Loucy (cell line): ENCODE measurements at regions not wholly inside any gene's neighbourhood (a gene's known extent, or its start where the extent isn't known, plus 50 kb on each side); places are given as distances from the start of the nearest gene placed in this dataset.

Source experiments
- H2AFZ ChIP-seq: fragments of 200-600 bp; sonication (generic); 2 replicates; pipeline ENCODE4 v1.6.0; 2016; ENCODE audit warnings: antibody characterized with exemption, mild to moderate bottlenecking, low read length, moderate library complexity
- H3F3A ChIP-seq: fragments of 200-600 bp; 2 replicates; pipeline ENCODE4 v1.6.0; 2016; ENCODE audit warnings: antibody characterized with exemption, low read depth, mild to moderate bottlenecking
- H3K27me3 ChIP-seq: fragments of 200-600 bp; sonication (generic); 2 replicates; pipeline ENCODE4 v1.6.1; 2014; ENCODE audit warnings: low read length, mild to moderate bottlenecking; ENCODE audit not compliant: insufficient read depth, poor library complexity, severe bottlenecking
- H3K36me3 ChIP-seq: fragments of 200-600 bp; sonication (generic); 2 replicates; pipeline ENCODE4 v1.6.1; 2016; ENCODE audit warnings: low read length; ENCODE audit not compliant: insufficient read depth
- H3K4me1 ChIP-seq: fragments of 200-600 bp; sonication (generic); 2 replicates; pipeline ENCODE4 v1.5.1; 2014; ENCODE audit warnings: low read length, mild to moderate bottlenecking; ENCODE audit not compliant: insufficient read depth, poor library complexity, severe bottlenecking
- H3K4me2 ChIP-seq: fragments of 200-600 bp; sonication (generic); 2 replicates; pipeline ENCODE4 v1.6.0; 2014; ENCODE audit warnings: antibody characterized with exemption, low read length, low read depth, mild to moderate bottlenecking; ENCODE audit not compliant: poor library complexity, severe bottlenecking
- H3K4me3 ChIP-seq: fragments of 200-600 bp; sonication (generic); 2 replicates; pipeline ENCODE4 v1.5.1; 2014; ENCODE audit warnings: low read length, mild to moderate bottlenecking, mixed read lengths; ENCODE audit not compliant: poor library complexity, severe bottlenecking
- H3K79me2 ChIP-seq: fragments of 200-600 bp; sonication (generic); 2 replicates; pipeline ENCODE4 v1.6.1; 2014; ENCODE audit warnings: low read length; ENCODE audit not compliant: insufficient read depth
- H3K9ac ChIP-seq: fragments of 200-600 bp; sonication (generic); 2 replicates; pipeline ENCODE4 v1.6.0; 2014; ENCODE audit warnings: mild to moderate bottlenecking, low read depth, low read length, moderate library complexity; ENCODE audit not compliant: poor library complexity, severe bottlenecking
- H3K9me2 ChIP-seq: fragments of 200-600 bp; sonication (generic); replicated peaks from 2 replicates; pipeline ENCODE4 v1.6.1; 2016; ENCODE audit warnings: low read depth, low read length, mixed read lengths
- H3K9me3 ChIP-seq: fragments of 200-600 bp; sonication (generic); 2 replicates; pipeline ENCODE4 v1.6.1; 2014; ENCODE audit warnings: mild to moderate bottlenecking, antibody characterized with exemption, low read length, low read depth; ENCODE audit not compliant: insufficient read depth
- H4K20me1 ChIP-seq: fragments of 200-600 bp; sonication (generic); 2 replicates; pipeline ENCODE4 v1.6.0; 2014; ENCODE audit warnings: antibody characterized with exemption, low read length, mild to moderate bottlenecking; ENCODE audit not compliant: insufficient read depth, poor library complexity, severe bottlenecking
- EZH2phosphoT487 ChIP-seq: fragments of 200-600 bp; IDR thresholded peaks from 2 replicates; pipeline ENCODE4 v1.6.1; 2018; ENCODE audit warnings: antibody characterized with exemption, mild to moderate bottlenecking, moderate library complexity, borderline replicate concordance
- TF ChIP-seq, protein P1 (sequence below): fragments of 200-600 bp; sonication (generic); conservative IDR thresholded peaks from 2 replicates; pipeline ENCODE4 v1.5.1; 2014; ENCODE audit warnings: mild to moderate bottlenecking, antibody characterized with exemption, low read length

DNA sequence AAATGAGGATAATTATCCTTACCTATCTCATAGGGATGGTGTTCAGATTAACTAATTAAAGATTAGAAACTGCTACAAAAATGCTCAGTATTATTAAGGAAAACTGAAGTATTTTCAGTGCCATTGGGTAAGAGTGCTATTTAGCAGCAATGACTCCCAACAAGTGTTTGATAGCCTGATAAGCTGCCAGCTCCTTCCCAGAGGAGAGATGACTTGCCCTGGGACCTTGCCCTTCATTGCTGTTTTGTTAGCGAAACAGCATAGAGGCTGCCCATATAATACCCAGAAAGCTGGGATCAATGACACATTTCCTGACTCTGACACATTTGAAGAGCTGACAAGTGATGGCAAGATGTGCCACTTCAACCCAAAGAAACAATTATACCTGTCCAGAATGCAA, 592.2 kb downstream of the ADGRL2 start:
- Histone ChIP-seq H3K9me3 (no peaks in the 10 kb centered on the region), H3K79me2 (no peaks in the 10 kb centered on the region), H3K4me2 (no peak overlapping the region), H2AFZ (no peak overlapping the region), H3K9me2 (no peaks in the 10 kb centered on the region), H3K9ac (no peak overlapping the region), H3K36me3 (no peaks in the 10 kb centered on the region), H3K27me3 (no peaks in the 10 kb centered on the region), H3K4me1 (peaks cover 5% of the 10 kb centered on the region), H3F3A (no peaks in the 10 kb centered on the region), H3K4me3 (no peak overlapping the region), H4K20me1 (no peaks in the 10 kb centered on the region)
- TF ChIP-seq EZH2phosphoT487: no peak
- TF ChIP-seq, protein P1, sequence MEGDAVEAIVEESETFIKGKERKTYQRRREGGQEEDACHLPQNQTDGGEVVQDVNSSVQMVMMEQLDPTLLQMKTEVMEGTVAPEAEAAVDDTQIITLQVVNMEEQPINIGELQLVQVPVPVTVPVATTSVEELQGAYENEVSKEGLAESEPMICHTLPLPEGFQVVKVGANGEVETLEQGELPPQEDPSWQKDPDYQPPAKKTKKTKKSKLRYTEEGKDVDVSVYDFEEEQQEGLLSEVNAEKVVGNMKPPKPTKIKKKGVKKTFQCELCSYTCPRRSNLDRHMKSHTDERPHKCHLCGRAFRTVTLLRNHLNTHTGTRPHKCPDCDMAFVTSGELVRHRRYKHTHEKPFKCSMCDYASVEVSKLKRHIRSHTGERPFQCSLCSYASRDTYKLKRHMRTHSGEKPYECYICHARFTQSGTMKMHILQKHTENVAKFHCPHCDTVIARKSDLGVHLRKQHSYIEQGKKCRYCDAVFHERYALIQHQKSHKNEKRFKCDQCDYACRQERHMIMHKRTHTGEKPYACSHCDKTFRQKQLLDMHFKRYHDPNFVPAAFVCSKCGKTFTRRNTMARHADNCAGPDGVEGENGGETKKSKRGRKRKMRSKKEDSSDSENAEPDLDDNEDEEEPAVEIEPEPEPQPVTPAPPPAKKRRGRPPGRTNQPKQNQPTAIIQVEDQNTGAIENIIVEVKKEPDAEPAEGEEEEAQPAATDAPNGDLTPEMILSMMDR: no peak

DNA sequence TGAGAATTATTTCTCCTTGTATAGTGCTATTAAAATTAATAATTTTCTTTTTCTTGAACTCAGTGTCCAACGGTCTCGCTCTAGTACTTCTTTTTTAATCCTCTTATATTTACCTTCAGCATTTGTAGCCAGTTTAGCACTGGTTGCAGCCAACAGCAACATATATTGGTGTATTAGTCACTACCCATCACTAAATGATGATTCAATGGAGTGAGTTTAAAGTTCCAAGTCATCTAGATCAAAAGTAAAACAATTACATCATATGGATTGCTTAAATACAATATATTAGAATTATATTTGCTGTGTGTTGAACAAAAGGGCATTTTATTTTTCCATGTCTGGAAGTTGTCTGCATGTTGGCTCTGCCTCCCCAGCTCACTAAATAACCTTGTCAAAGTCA, 591.8 kb downstream of the ADGRL2 start:
- Histone ChIP-seq H3K27me3 (no peaks in the 10 kb centered on the region), H3K9me2 (no peaks in the 10 kb centered on the region), H2AFZ (no peak overlapping the region), H3K79me2 (no peaks in the 10 kb centered on the region), H3K4me3 (no peak overlapping the region), H4K20me1 (no peaks in the 10 kb centered on the region), H3F3A (no peaks in the 10 kb centered on the region), H3K9ac (no peak overlapping the region), H3K36me3 (no peaks in the 10 kb centered on the region), H3K4me1 (peaks cover 4% of the 10 kb centered on the region), H3K9me3 (no peaks in the 10 kb centered on the region), H3K4me2 (no peak overlapping the region)
- TF ChIP-seq, protein P1: no peak
- no peak for TF ChIP-seq EZH2phosphoT487

DNA sequence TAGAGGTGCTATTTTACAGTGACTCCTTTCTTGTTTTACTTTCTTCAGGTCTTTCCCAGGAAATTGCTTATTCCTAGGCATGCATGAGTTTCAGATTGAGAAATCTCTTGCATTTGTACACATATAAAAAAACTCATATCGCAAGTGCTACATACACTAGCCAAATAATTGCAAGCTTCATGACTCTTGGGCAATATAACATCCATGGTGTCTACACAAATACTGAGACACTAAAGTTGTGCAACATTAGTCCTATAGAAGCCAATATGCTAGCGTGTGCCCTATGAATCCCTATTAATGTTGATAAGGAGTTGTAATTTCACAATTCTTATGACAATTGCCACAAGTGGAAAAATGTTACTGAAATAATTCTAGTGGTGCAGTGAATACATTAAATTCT, 591.0 kb downstream of the ADGRL2 start:
- Histone ChIP-seq H3K9me2 (no peaks in the 10 kb centered on the region), H3K4me1 (no peaks in the 10 kb centered on the region), H4K20me1 (no peaks in the 10 kb centered on the region), H3K9ac (no peak overlapping the region), H3K4me2 (no peak overlapping the region), H3K9me3 (no peaks in the 10 kb centered on the region), H3K36me3 (no peaks in the 10 kb centered on the region), H3K27me3 (no peaks in the 10 kb centered on the region), H3K79me2 (no peaks in the 10 kb centered on the region), H3K4me3 (no peak overlapping the region), H3F3A (no peaks in the 10 kb centered on the region), H2AFZ (no peak overlapping the region)
- TF ChIP-seq, protein P1: no peak
- TF ChIP-seq EZH2phosphoT487: no peak
